ENCODE measurements at regions not wholly inside any gene's neighbourhood (a gene's known extent, or its start where the extent isn't known, plus 50 kb on each side); places are given as distances from the start of the nearest gene placed in this dataset.
"Not testable (repeated sequence)": the region's sequence is repeated elsewhere in the genome, so short reads cannot be mapped to it uniquely, and the experiment has no call there.

GRCh38 chr10:78345515-78345914 lies 311.9 kb downstream of the RPS24 start:
- H3K4me3 Mint-ChIP-seq; POLR2A ChIA-PET; H3K27ac Mint-ChIP-seq; H3K9me3 Mint-ChIP-seq; DNase-seq; intact Hi-C loops (cut with micrococcal nuclease); H3K27me3 Mint-ChIP-seq; H3K36me3 Mint-ChIP-seq; H3K4me1 Mint-ChIP-seq (ENCODE audit: low read depth); CTCF ChIA-PET: not testable (repeated sequence)

- H3K27me3 Mint-ChIP-seq = peaks cover 3% of the 10 kb centered on the region
- no peaks in the 10 kb centered on the region for H3K9me3 Mint-ChIP-seq
Observed at GRCh38 chr10:78346721-78347120, 313.1 kb downstream of the RPS24 start.

GRCh38 chr10:78348411-78349164 lies 314.9 kb downstream of the RPS24 start:
- no peaks in the 10 kb centered on the region for H3K4me1 Mint-ChIP-seq (ENCODE audit: low read depth)
- CTCF ChIA-PET = no interaction called here
- no peak for DNase-seq
- intact Hi-C loops (cut with micrococcal nuclease) = no loop called here
- H3K9me3 Mint-ChIP-seq = no peaks in the 10 kb centered on the region
- H3K4me3 Mint-ChIP-seq = no peak overlapping the region
- peaks cover 3% of the 10 kb centered on the region for H3K27me3 Mint-ChIP-seq
- no peak overlapping the region for H3K27ac Mint-ChIP-seq
- no peaks in the 10 kb centered on the region for H3K36me3 Mint-ChIP-seq
- POLR2A ChIA-PET = no interaction called here

More at GRCh38 chr10:78346721-78347120, 313.1 kb downstream of the RPS24 start:
- ChIA-PET CTCF (no interaction called here), POLR2A (no interaction called here)
- Mint-ChIP-seq H3K4me1 (ENCODE audit: low read depth) (no peaks in the 10 kb centered on the region), H3K27ac (no peak overlapping the region), H3K36me3 (no peaks in the 10 kb centered on the region), H3K4me3 (no peak overlapping the region)
- DNase-seq = no peak
- intact Hi-C loops (cut with micrococcal nuclease) = no loop called here

GRCh38 chr10:78349165-78349516 lies 315.5 kb downstream of the RPS24 start:
- intact Hi-C loops (cut with micrococcal nuclease) = no loop called here
- POLR2A ChIA-PET = no interaction called here
- peaks cover 3% of the 10 kb centered on the region for H3K27me3 Mint-ChIP-seq
- CTCF ChIA-PET = no interaction called here
- H3K27ac Mint-ChIP-seq = no peak overlapping the region
- DNase-seq = no peak
- H3K9me3 Mint-ChIP-seq = no peaks in the 10 kb centered on the region
- no peak overlapping the region for H3K4me3 Mint-ChIP-seq
- H3K4me1 Mint-ChIP-seq (ENCODE audit: low read depth) = no peaks in the 10 kb centered on the region
- no peaks in the 10 kb centered on the region for H3K36me3 Mint-ChIP-seq

- CTCF ChIA-PET = no interaction called here
- H3K4me1 Mint-ChIP-seq (ENCODE audit: low read depth) = no peaks in the 10 kb centered on the region
- H3K27me3 Mint-ChIP-seq = peaks cover 3% of the 10 kb centered on the region
- no peaks in the 10 kb centered on the region for H3K36me3 Mint-ChIP-seq
- intact Hi-C loops (cut with micrococcal nuclease) = no loop called here
- H3K27ac Mint-ChIP-seq = no peak overlapping the region
- no peak overlapping the region for H3K4me3 Mint-ChIP-seq
- POLR2A ChIA-PET = no interaction called here
- H3K9me3 Mint-ChIP-seq = no peaks in the 10 kb centered on the region
- DNase-seq = no peak
Observed at GRCh38 chr10:78349911-78350663, 316.4 kb downstream of the RPS24 start.

GRCh38 chr10:78351283-78351682 lies 317.6 kb downstream of the RPS24 start:
- POLR2A ChIA-PET = no interaction called here
- Mint-ChIP-seq H3K27ac (no peak overlapping the region), H3K27me3 (peaks cover 3% of the 10 kb centered on the region), H3K9me3 (no peaks in the 10 kb centered on the region), H3K4me3 (no peak overlapping the region), H3K36me3 (no peaks in the 10 kb centered on the region), H3K4me1 (ENCODE audit: low read depth) (no peaks in the 10 kb centered on the region)
- CTCF ChIA-PET = no interaction called here
- DNase-seq = no peak
- intact Hi-C loops (cut with micrococcal nuclease) = no loop called here

GRCh38 chr10:78351809-78352208 lies 318.1 kb downstream of the RPS24 start:
- intact Hi-C loops (cut with micrococcal nuclease) = no loop called here
- DNase-seq = no peak
- ChIA-PET POLR2A (no interaction called here), CTCF (no interaction called here)
- no peaks in the 10 kb centered on the region for H3K4me1 Mint-ChIP-seq (ENCODE audit: low read depth)
- no peaks in the 10 kb centered on the region for H3K36me3 Mint-ChIP-seq
- H3K4me3 Mint-ChIP-seq = no peak overlapping the region
- no peaks in the 10 kb centered on the region for H3K9me3 Mint-ChIP-seq
- no peak overlapping the region for H3K27ac Mint-ChIP-seq
- H3K27me3 Mint-ChIP-seq = peaks cover 3% of the 10 kb centered on the region

- no peaks in the 10 kb centered on the region for H3K4me1 Mint-ChIP-seq (ENCODE audit: low read depth)
- H3K4me3 Mint-ChIP-seq = no peak overlapping the region
- H3K27me3 Mint-ChIP-seq = no peaks in the 10 kb centered on the region
- intact Hi-C loops (cut with micrococcal nuclease) = no loop called here
- no peaks in the 10 kb centered on the region for H3K36me3 Mint-ChIP-seq
- POLR2A ChIA-PET = no interaction called here
- CTCF ChIA-PET = no interaction called here
- no peak overlapping the region for H3K27ac Mint-ChIP-seq
- no peak for DNase-seq
- no peaks in the 10 kb centered on the region for H3K9me3 Mint-ChIP-seq
Observed at GRCh38 chr10:78353636-78354035, 320.0 kb downstream of the RPS24 start.

- Mint-ChIP-seq H3K36me3 (no peaks in the 10 kb centered on the region), H3K4me1 (ENCODE audit: low read depth) (no peaks in the 10 kb centered on the region), H3K27me3 (no peaks in the 10 kb centered on the region), H3K4me3 (no peak overlapping the region), H3K27ac (no peak overlapping the region), H3K9me3 (no peaks in the 10 kb centered on the region)
- POLR2A ChIA-PET = no interaction called here
- intact Hi-C loops (cut with micrococcal nuclease) = no loop called here
- CTCF ChIA-PET = no interaction called here
- no peak for DNase-seq
Observed at GRCh38 chr10:78354101-78354500, 320.4 kb downstream of the RPS24 start.

GRCh38 chr10:78356291-78356900 lies 322.7 kb downstream of the RPS24 start:
- Mint-ChIP-seq H3K9me3 (no peaks in the 10 kb centered on the region), H3K27ac (no peak overlapping the region), H3K4me3 (no peak overlapping the region), H3K36me3 (no peaks in the 10 kb centered on the region), H3K27me3 (no peaks in the 10 kb centered on the region), H3K4me1 (ENCODE audit: low read depth) (no peaks in the 10 kb centered on the region)
- ChIA-PET CTCF (no interaction called here), POLR2A (no interaction called here)
- no peak for DNase-seq
- intact Hi-C loops (cut with micrococcal nuclease) = no loop called here

- intact Hi-C loops (cut with micrococcal nuclease) = no loop called here
- Mint-ChIP-seq H3K4me3 (no peak overlapping the region), H3K36me3 (no peaks in the 10 kb centered on the region), H3K4me1 (ENCODE audit: low read depth) (peaks cover 8% of the 10 kb centered on the region), H3K27me3 (no peaks in the 10 kb centered on the region), H3K27ac (no peak overlapping the region), H3K9me3 (no peaks in the 10 kb centered on the region)
- POLR2A ChIA-PET = no interaction called here
- CTCF ChIA-PET = no interaction called here
- DNase-seq = no peak
Observed at GRCh38 chr10:78357141-78358063, 323.7 kb downstream of the RPS24 start.

GRCh38 chr10:78358351-78358750 lies 324.7 kb downstream of the RPS24 start:
- Mint-ChIP-seq H3K27me3 (no peaks in the 10 kb centered on the region), H3K27ac (no peak overlapping the region), H3K9me3 (no peaks in the 10 kb centered on the region), H3K4me1 (ENCODE audit: low read depth) (peaks cover 11% of the 10 kb centered on the region), H3K4me3 (no peak overlapping the region), H3K36me3 (no peaks in the 10 kb centered on the region)
- ChIA-PET CTCF (no interaction called here), POLR2A (no interaction called here)
- no peak for DNase-seq
- intact Hi-C loops (cut with micrococcal nuclease) = no loop called here
